ENCODE measurements at regions not wholly inside any gene's neighbourhood (a gene's known extent, or its start where the extent isn't known, plus 50 kb on each side); places are given as distances from the start of the nearest gene placed in this dataset.

DNA sequence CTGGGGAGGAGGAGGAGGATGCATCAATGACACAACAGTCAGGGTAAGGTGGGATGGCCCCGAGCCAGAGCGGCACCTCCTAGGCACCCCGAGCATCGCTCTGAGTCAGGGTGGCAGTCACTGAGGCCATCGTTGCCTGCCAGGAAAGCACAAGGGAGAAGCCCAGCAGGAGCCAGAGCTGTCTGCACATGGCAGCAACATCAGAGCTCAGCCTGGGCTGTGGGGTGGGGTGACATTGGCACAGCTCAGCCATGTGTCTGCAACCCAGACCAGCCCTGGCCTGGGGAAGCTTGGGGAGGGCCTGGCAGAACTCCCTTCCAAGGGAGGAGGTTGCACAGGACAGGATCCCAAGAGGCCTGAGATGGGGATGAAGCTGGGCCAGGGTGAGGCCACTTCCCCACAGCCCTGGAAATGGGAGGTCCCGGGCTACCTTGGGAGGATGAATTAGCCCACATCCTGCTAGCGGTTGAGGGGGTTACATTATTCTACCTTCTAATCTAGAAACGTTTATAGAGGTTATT, 255.6 kb downstream of the MAFB start:
- no peak overlapping the region for H3K4me3 ChIP-seq

DNA sequence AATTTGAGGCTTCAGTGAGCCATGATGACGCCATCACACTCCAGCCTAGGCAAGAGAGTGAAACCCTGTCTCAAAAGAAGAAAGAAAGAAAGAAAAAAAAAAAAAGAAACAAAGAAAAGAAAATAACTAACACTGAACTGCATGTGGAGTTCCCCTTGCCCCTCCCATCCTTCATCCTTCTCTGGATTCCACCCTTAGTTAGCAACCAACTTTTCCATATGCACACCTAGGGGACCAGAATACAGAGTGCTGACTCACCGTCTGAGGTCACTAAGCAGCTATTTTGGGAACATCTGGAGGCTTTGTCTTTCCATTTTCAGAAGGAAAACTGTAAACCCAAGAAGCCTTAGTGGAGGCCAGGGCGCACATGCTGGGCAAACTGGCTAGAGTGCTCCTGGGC, 257.4 kb downstream of the MAFB start:
- no peaks in the 10 kb centered on the region for H3K36me3 ChIP-seq (replicated peaks in 1 of 2; ENCODE audit: insufficient read depth in 1 of 2, low read depth in 2 of 2)
- no peak overlapping the region for H3K27ac ChIP-seq
- WGBS, 2 donors, result 73 to 82% methylated on average over 3 of the region's 3 CpGs
- no peak for DNase-seq
- no peak for TF ChIP-seq POLR2A (IDR thresholded peaks at IDR 0.05)
- TF ChIP-seq, protein P1, sequence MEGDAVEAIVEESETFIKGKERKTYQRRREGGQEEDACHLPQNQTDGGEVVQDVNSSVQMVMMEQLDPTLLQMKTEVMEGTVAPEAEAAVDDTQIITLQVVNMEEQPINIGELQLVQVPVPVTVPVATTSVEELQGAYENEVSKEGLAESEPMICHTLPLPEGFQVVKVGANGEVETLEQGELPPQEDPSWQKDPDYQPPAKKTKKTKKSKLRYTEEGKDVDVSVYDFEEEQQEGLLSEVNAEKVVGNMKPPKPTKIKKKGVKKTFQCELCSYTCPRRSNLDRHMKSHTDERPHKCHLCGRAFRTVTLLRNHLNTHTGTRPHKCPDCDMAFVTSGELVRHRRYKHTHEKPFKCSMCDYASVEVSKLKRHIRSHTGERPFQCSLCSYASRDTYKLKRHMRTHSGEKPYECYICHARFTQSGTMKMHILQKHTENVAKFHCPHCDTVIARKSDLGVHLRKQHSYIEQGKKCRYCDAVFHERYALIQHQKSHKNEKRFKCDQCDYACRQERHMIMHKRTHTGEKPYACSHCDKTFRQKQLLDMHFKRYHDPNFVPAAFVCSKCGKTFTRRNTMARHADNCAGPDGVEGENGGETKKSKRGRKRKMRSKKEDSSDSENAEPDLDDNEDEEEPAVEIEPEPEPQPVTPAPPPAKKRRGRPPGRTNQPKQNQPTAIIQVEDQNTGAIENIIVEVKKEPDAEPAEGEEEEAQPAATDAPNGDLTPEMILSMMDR (IDR thresholded peaks at IDR 0.05), result no peak
- H3K27me3 ChIP-seq, result no peaks in the 10 kb centered on the region
- no peak for ATAC-seq
- no peak overlapping the region for H3K4me3 ChIP-seq
- intact Hi-C loops (cut with DNase I), result no loop called here
- H3K4me1 ChIP-seq, result no peaks in the 10 kb centered on the region
- H3K9me3 ChIP-seq, result no peaks in the 10 kb centered on the region

More for the DNA sequence above, 255.6 kb downstream of the MAFB start:
- Histone ChIP-seq H3K9me3 (no peaks in the 10 kb centered on the region), H3K27me3 (no peaks in the 10 kb centered on the region), H3K36me3 (replicated peaks in 1 of 2; ENCODE audit: insufficient read depth in 1 of 2, low read depth in 2 of 2) (no peaks in the 10 kb centered on the region), H3K27ac (no peak overlapping the region), H3K4me1 (no peaks in the 10 kb centered on the region)
- WGBS, 2 donors, result 58 to 63% methylated on average over 3 to 8 of the region's 8 CpGs
- ATAC-seq (no peak), DNase-seq (no peak)
- intact Hi-C loops (cut with DNase I), result no loop called here
- TF ChIP-seq, protein P1 (IDR thresholded peaks at IDR 0.05), result no peak
- no peak for TF ChIP-seq POLR2A (IDR thresholded peaks at IDR 0.05)

DNA sequence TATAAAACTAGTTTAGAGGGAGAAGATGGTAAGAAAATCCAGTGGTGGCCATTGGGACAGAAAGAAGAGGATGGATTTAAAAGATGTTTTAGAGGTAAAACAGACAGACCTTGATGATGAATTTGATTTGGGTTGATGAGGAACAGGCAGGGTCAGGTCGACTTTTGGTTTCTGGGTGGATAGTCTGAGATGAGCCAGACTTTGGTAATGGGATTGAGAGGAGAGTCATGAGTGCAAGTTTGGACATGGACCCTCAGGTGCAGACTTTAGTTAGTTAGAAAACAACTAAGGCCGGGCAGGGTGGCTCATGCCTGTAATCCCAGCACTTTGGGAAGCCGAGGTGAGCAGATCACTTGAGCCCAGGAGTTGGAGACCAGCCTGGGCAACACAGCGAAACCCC, 257.9 kb downstream of the MAFB start:
- H3K4me3 ChIP-seq, result no peak overlapping the region
- H3K27me3 ChIP-seq, result no peaks in the 10 kb centered on the region
- no peaks in the 10 kb centered on the region for H3K36me3 ChIP-seq (replicated peaks in 1 of 2; ENCODE audit: insufficient read depth in 1 of 2, low read depth in 2 of 2)
- DNase-seq (no peak), ATAC-seq (no peak)
- no peaks in the 10 kb centered on the region for H3K4me1 ChIP-seq
- intact Hi-C loops (cut with DNase I), result no loop called here
- WGBS, 2 donors, result 55 to 57% methylated on average over 4 of the region's 4 CpGs
- H3K9me3 ChIP-seq, result no peaks in the 10 kb centered on the region
- no peak overlapping the region for H3K27ac ChIP-seq
- TF ChIP-seq POLR2A (IDR thresholded peaks at IDR 0.05), result no peak
- TF ChIP-seq, protein P1 (IDR thresholded peaks at IDR 0.05), result no peak

DNA sequence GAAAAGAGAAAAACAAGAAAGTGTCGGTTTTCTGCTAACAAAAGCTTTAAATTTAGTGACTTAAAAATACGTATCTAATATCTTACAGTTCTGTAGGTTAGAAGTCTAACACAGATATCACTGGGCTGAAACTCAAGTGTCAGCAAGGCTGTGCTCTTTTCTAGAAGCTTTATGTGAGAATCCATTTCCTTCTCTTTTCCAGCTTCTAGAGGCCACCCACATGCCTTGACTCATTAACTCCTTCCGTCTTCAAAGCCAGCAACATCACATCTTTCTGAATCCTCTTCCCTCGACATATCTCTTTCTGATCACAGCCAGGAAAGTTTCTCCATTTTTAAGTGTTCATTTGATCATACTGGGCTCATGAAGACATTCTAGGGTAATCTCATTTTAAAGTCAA, 262.0 kb downstream of the MAFB start:
- ATAC-seq (no peak), DNase-seq (no peak)
- H3K4me1 ChIP-seq, result no peaks in the 10 kb centered on the region
- WGBS, 2 donors, result 47 to 54% methylated on average over 4 of the region's 4 CpGs
- no peak overlapping the region for H3K27ac ChIP-seq
- H3K9me3 ChIP-seq, result no peaks in the 10 kb centered on the region
- H3K36me3 ChIP-seq (replicated peaks in 1 of 2; ENCODE audit: insufficient read depth in 1 of 2, low read depth in 2 of 2), result no peaks in the 10 kb centered on the region
- no peaks in the 10 kb centered on the region for H3K27me3 ChIP-seq
- no peak overlapping the region for H3K4me3 ChIP-seq
- TF ChIP-seq POLR2A (IDR thresholded peaks at IDR 0.05), result no peak
- TF ChIP-seq, protein P1 (IDR thresholded peaks at IDR 0.05), result no peak
- intact Hi-C loops (cut with DNase I), result no loop called here

DNA sequence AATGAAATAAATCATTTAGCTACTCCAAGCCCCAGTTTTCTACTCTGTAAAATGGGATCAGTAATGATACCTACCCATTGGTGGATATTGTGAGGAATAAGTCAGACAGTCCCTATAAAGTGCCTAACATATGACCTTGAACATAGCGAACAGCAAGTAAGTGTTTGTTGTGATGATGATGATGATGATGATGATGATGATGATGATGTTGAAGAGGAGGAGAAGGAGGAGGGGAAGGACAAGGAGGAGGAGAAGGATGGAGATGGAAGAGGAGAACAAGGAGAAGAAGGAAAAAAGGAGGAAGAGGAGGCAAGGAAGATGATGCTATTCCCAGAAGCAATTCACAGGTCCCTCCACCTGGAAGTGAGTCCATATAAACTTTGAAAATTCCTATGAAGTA, 264.3 kb downstream of the MAFB start:
- H3K36me3 ChIP-seq (replicated peaks in 1 of 2; ENCODE audit: insufficient read depth in 1 of 2, low read depth in 2 of 2), result no peaks in the 10 kb centered on the region
- no peak for ATAC-seq
- no peaks in the 10 kb centered on the region for H3K27me3 ChIP-seq

More for the DNA sequence above, 264.3 kb downstream of the MAFB start:
- Histone ChIP-seq H3K27ac (no peak overlapping the region), H3K4me3 (no peak overlapping the region), H3K9me3 (no peaks in the 10 kb centered on the region), H3K4me1 (no peaks in the 10 kb centered on the region)
- TF ChIP-seq, protein P1 (IDR thresholded peaks at IDR 0.05), result no peak
- no peak for TF ChIP-seq POLR2A (IDR thresholded peaks at IDR 0.05)
- DNase-seq, result no peak
- 65 to 76% methylated on average over 1 of the region's 1 CpG for WGBS, 2 donors
- intact Hi-C loops (cut with DNase I), result no loop called here

Data from body of pancreas (tissue), 4 donors.